NCI-H1436 treated with DMSO at 0.1 percent for 48 hours (cell line): ENCODE measurements at regions not wholly inside any gene's neighbourhood (a gene's known extent, or its start where the extent isn't known, plus 50 kb on each side); places are given as distances from the start of the nearest gene placed in this dataset.
"Not testable (repeated sequence)": the region's sequence is repeated elsewhere in the genome, so short reads cannot be mapped to it uniquely, and the experiment has no call there.

Experiments
- DNase-seq: peaks from one replicate; lab custom pipeline; 2025; lab: John Stamatoyannopoulos, UW

- no peak for DNase-seq
These were observed 50.6 kb upstream of the TMEM170B start for GRCh38 chr6:11486959-11487358.

- DNase-seq = no peak
These were observed 51.1 kb upstream of the TMEM170B start for GRCh38 chr6:11486486-11486885.

GRCh38 chr6:11486051-11486450 lies 51.5 kb upstream of the TMEM170B start:
- DNase-seq = no peak

GRCh38 chr6:11485271-11485670 lies 52.3 kb upstream of the TMEM170B start:
- DNase-seq = no peak

GRCh38 chr6:11484441-11484840 lies 53.1 kb upstream of the TMEM170B start:
- DNase-seq = no peak

- DNase-seq = no peak
These were observed 54.9 kb upstream of the TMEM170B start for GRCh38 chr6:11482616-11483015.

- DNase-seq = no peak
These were observed 57.0 kb upstream of the TMEM170B start for GRCh38 chr6:11480541-11480940.

GRCh38 chr6:11479296-11479695 lies 58.3 kb upstream of the TMEM170B start:
- no peak for DNase-seq

GRCh38 chr6:11478586-11478985 lies 59.0 kb upstream of the TMEM170B start:
- DNase-seq = no peak

GRCh38 chr6:11475016-11475415 lies 62.5 kb upstream of the TMEM170B start:
- DNase-seq = no peak

- no peak for DNase-seq
These were observed 64.4 kb upstream of the TMEM170B start for GRCh38 chr6:11473008-11473740.

GRCh38 chr6:11471261-11471660 lies 66.3 kb upstream of the TMEM170B start:
- DNase-seq = no peak

- no peak for DNase-seq
These were observed 67.9 kb upstream of the TMEM170B start for GRCh38 chr6:11469684-11470083.

GRCh38 chr6:11468271-11468670 lies 69.3 kb upstream of the TMEM170B start:
- not testable (repeated sequence) for DNase-seq

GRCh38 chr6:11467364-11467763 lies 70.2 kb upstream of the TMEM170B start:
- no peak for DNase-seq

- DNase-seq = no peak
These were observed 74.2 kb upstream of the TMEM170B start for GRCh38 chr6:11463398-11463780.

GRCh38 chr6:11462742-11463397 lies 74.7 kb upstream of the TMEM170B start:
- no peak for DNase-seq

GRCh38 chr6:11460837-11461661 lies 76.5 kb upstream of the TMEM170B start:
- DNase-seq = no peak

- no peak for DNase-seq
These were observed 77.4 kb upstream of the TMEM170B start for GRCh38 chr6:11460001-11460668.

GRCh38 chr6:11459079-11459610 lies 78.4 kb upstream of the TMEM170B start:
- DNase-seq = no peak

- DNase-seq = no peak
These were observed 79.0 kb upstream of the TMEM170B start for GRCh38 chr6:11458509-11458908.

- DNase-seq = not testable (repeated sequence)
These were observed 80.1 kb upstream of the TMEM170B start for GRCh38 chr6:11457422-11457821.
